Upper lobe of right lung (tissue), 1 donor: ENCODE measurements at regions not wholly inside any gene's neighbourhood (a gene's known extent, or its start where the extent isn't known, plus 50 kb on each side); places are given as distances from the start of the nearest gene placed in this dataset.

Experiments used
- ATAC-seq: fragments of 200-7000 bp; cut with Tn5 transposase; one replicate; pipeline ENCODE4 v1.9.1; 2020; ENCODE audit warnings: mild to moderate bottlenecking, moderate library complexity
- DNase-seq: peaks from one replicate; pipeline ENCODE4 v3.0.0-alpha.2; 2020
- H3K27ac ChIP-seq: fragments of 200-600 bp; one replicate; pipeline ENCODE4 v1.8.0; 2022
- H3K27me3 ChIP-seq: fragments of 200-600 bp; one replicate; pipeline ENCODE4 v1.8.0; 2022; ENCODE audit warnings: mild to moderate bottlenecking
- H3K36me3 ChIP-seq: fragments of 200-600 bp; one replicate; pipeline ENCODE4 v1.8.0; 2022
- H3K4me1 ChIP-seq: fragments of 200-600 bp; one replicate; pipeline ENCODE4 v1.8.0; 2022
- H3K4me3 ChIP-seq: fragments of 200-600 bp; one replicate; pipeline ENCODE4 v1.8.0; 2022; ENCODE audit warnings: mild to moderate bottlenecking
- H3K9me3 ChIP-seq: fragments of 200-600 bp; one replicate; pipeline ENCODE4 v1.8.0; 2022
- CTCF ChIP-seq: fragments of 200-600 bp; IDR thresholded peaks from one replicate; pipeline ENCODE4 v1.8.0; 2022; ENCODE audit warnings: antibody characterized with exemption
- intact Hi-C: fragments of 100-400 bp; cut with DNase I; formaldehyde crosslinking; loops from one replicate; pipeline ENCODE4 v1.11.0; 2022
- donor health status: DM: no; HTN: yes; CAD: no; lungs with severe emphysema.

GRCh38 chr13:90089051-90089450 lies 1258.4 kb upstream of the MIR17HG start:
- Histone ChIP-seq H3K27me3 (no peaks in the 10 kb centered on the region), H3K4me3 (no peak overlapping the region), H3K27ac (no peak overlapping the region), H3K36me3 (no peaks in the 10 kb centered on the region), H3K4me1 (no peaks in the 10 kb centered on the region), H3K9me3 (no peaks in the 10 kb centered on the region)
- intact Hi-C loops: no loop called here
- ATAC-seq: no peak
- TF ChIP-seq CTCF: no peak
- DNase-seq: no peak

- Histone ChIP-seq H3K9me3 (no peaks in the 10 kb centered on the region), H3K27ac (no peak overlapping the region), H3K27me3 (no peaks in the 10 kb centered on the region), H3K4me3 (no peak overlapping the region), H3K4me1 (no peaks in the 10 kb centered on the region), H3K36me3 (no peaks in the 10 kb centered on the region)
- DNase-seq (no peak), ATAC-seq (no peak)
- TF ChIP-seq CTCF: no peak
- intact Hi-C loops: no loop called here
Observed at GRCh38 chr13:90091611-90092010, 1255.9 kb upstream of the MIR17HG start.

- Histone ChIP-seq H3K27me3 (no peaks in the 10 kb centered on the region), H3K36me3 (no peaks in the 10 kb centered on the region), H3K27ac (no peak overlapping the region), H3K4me1 (no peaks in the 10 kb centered on the region), H3K4me3 (no peak overlapping the region), H3K9me3 (no peaks in the 10 kb centered on the region)
- ATAC-seq (no peak), DNase-seq (no peak)
- intact Hi-C loops: no loop called here
- no peak for TF ChIP-seq CTCF
Observed at GRCh38 chr13:90094357-90094756, 1253.1 kb upstream of the MIR17HG start.

- intact Hi-C loops: no loop called here
- no peak for ATAC-seq
- H3K27me3 ChIP-seq: no peaks in the 10 kb centered on the region
- H3K4me1 ChIP-seq: no peaks in the 10 kb centered on the region
- H3K27ac ChIP-seq: no peak overlapping the region
- DNase-seq: no peak
- H3K9me3 ChIP-seq: no peaks in the 10 kb centered on the region
- TF ChIP-seq CTCF: no peak
- H3K36me3 ChIP-seq: no peaks in the 10 kb centered on the region
- no peak overlapping the region for H3K4me3 ChIP-seq
Observed at GRCh38 chr13:90098577-90098976, 1248.9 kb upstream of the MIR17HG start.

- no peak overlapping the region for H3K27ac ChIP-seq
- no peak overlapping the region for H3K4me3 ChIP-seq
- intact Hi-C loops: no loop called here
- no peaks in the 10 kb centered on the region for H3K9me3 ChIP-seq
- ATAC-seq: no peak
- DNase-seq: no peak
- H3K27me3 ChIP-seq: no peaks in the 10 kb centered on the region
- no peak for TF ChIP-seq CTCF
- H3K36me3 ChIP-seq: no peaks in the 10 kb centered on the region
- H3K4me1 ChIP-seq: no peaks in the 10 kb centered on the region
Observed at GRCh38 chr13:90099847-90100246, 1247.6 kb upstream of the MIR17HG start.

GRCh38 chr13:90103099-90103784 lies 1244.2 kb upstream of the MIR17HG start:
- DNase-seq (no peak), ATAC-seq (no peak)
- no peaks in the 10 kb centered on the region for H3K36me3 ChIP-seq
- no peak overlapping the region for H3K4me3 ChIP-seq
- no peaks in the 10 kb centered on the region for H3K9me3 ChIP-seq
- no peak overlapping the region for H3K27ac ChIP-seq
- intact Hi-C loops: no loop called here
- no peak for TF ChIP-seq CTCF
- no peaks in the 10 kb centered on the region for H3K4me1 ChIP-seq
- H3K27me3 ChIP-seq: no peaks in the 10 kb centered on the region
